PC-3 (cell line): ENCODE measurements at regions not wholly inside any gene's neighbourhood (a gene's known extent, or its start where the extent isn't known, plus 50 kb on each side); places are given as distances from the start of the nearest gene placed in this dataset.

Experiments
- ATAC-seq: fragments of 200-7000 bp; cut with Tn5 transposase; 2 replicates; pipeline ENCODE4 v1.9.1; 2020; ENCODE audit warnings: mild to moderate bottlenecking, moderate library complexity
- BruUV-seq: library from RNA; stranded (reverse); fragments of 400-500 nt; replicated peaks from 2 replicates; lab custom pipeline; 2021; lab: Mats Ljungman, UMichigan
- CTCF ChIA-PET: fragments of 300-600 bp; sonication (Branson Sonifier 250); formaldehyde crosslinking; loops from one replicate; lab custom pipeline; 2022; ENCODE audit warnings: antibody characterized with exemption; lab: Charles Lee
- POLR2A ChIA-PET: fragments of 300-600 bp; sonication (Branson Sonifier 250); formaldehyde crosslinking; loops from one replicate; lab custom pipeline; 2022; ENCODE audit warnings: antibody characterized with exemption; ENCODE audit not compliant: unreplicated experiment; lab: Charles Lee
- DNase-seq: peaks from one replicate; pipeline ENCODE4 v3.0.0-alpha.2; 2015
- H2AFZ ChIP-seq: fragments of 300-600 bp; sonication (generic); 2 replicates; pipeline ENCODE4 v1.6.0; 2016; ENCODE audit warnings: antibody characterized with exemption, low read length
- H3F3A ChIP-seq: fragments of 300-600 bp; sonication (generic); one replicate; pipeline ENCODE4 v1.6.0; 2017; ENCODE audit warnings: antibody characterized with exemption, low read length, control low read depth, mild to moderate bottlenecking; ENCODE audit not compliant: unreplicated experiment
- H3K27ac ChIP-seq: fragments of 300-600 bp; sonication (generic); 2 replicates; pipeline ENCODE4 v1.5.1; 2016; ENCODE audit warnings: mild to moderate bottlenecking, low read length
- H3K27me3 ChIP-seq: fragments of 300-600 bp; sonication (generic); 2 replicates; pipeline ENCODE4 v1.6.1; 2016; ENCODE audit warnings: low read length, mixed read lengths
- H3K36me3 ChIP-seq: fragments of 300-600 bp; sonication (generic); 2 replicates; pipeline ENCODE4 v1.6.1; 2016; ENCODE audit warnings: low read depth, mixed run types, low read length, mixed read lengths
- H3K4me1 ChIP-seq: fragments of 300-600 bp; sonication (generic); 2 replicates; pipeline ENCODE4 v1.5.1; 2016; ENCODE audit warnings: low read length; ENCODE audit not compliant: insufficient read depth
- H3K4me2 ChIP-seq: fragments of 300-600 bp; sonication (generic); 2 replicates; pipeline ENCODE4 v1.6.0; 2016; ENCODE audit warnings: low read length
- H3K4me3 ChIP-seq: fragments of 300-600 bp; sonication (generic); 2 replicates; pipeline ENCODE4 v1.5.1; 2016; ENCODE audit warnings: mild to moderate bottlenecking, low read length, mixed read lengths
- H3K79me2 ChIP-seq: fragments of 300-600 bp; sonication (generic); 2 replicates; pipeline ENCODE4 v1.6.1; 2017; ENCODE audit warnings: low read length, mixed read lengths
- H3K9ac ChIP-seq: fragments of 300-600 bp; sonication (generic); 2 replicates; pipeline ENCODE4 v1.6.0; 2016; ENCODE audit warnings: mild to moderate bottlenecking, low read length
- H3K9me2 ChIP-seq: fragments of 300-600 bp; sonication (generic); replicated peaks from 2 replicates; pipeline ENCODE4 v1.6.1; 2016; ENCODE audit warnings: mixed run types, low read length, mixed read lengths
- H3K9me3 ChIP-seq: fragments of 300-600 bp; sonication (generic); 2 replicates; pipeline ENCODE4 v1.6.1; 2016; ENCODE audit warnings: low read length, mixed read lengths
- H4K20me1 ChIP-seq: fragments of 300-600 bp; sonication (generic); 2 replicates; pipeline ENCODE4 v1.6.1; 2016; ENCODE audit warnings: low read length, mixed read lengths
- EZH2 ChIP-seq: fragments of 300-600 bp; sonication (generic); IDR thresholded peaks from one replicate; pipeline ENCODE4 v1.6.1; 2017; ENCODE audit warnings: antibody characterized with exemption, mild to moderate bottlenecking, low read length; ENCODE audit not compliant: unreplicated experiment
- EZH2phosphoT487 ChIP-seq: fragments of 300-600 bp; sonication (generic); IDR thresholded peaks from 2 replicates; pipeline ENCODE4 v1.6.1; 2018; ENCODE audit warnings: mild to moderate bottlenecking, antibody characterized with exemption, low read length, borderline replicate concordance
- intact Hi-C: fragments of 100-400 bp; cut with micrococcal nuclease; formaldehyde crosslinking; loops from 2 replicates; pipeline ENCODE4 v1.9.0; 2023
- TF ChIP-seq, protein P1 (sequence below): fragments of 300-600 bp; sonication (generic); conservative IDR thresholded peaks from 2 replicates; pipeline ENCODE4 v1.5.1; 2017; ENCODE audit warnings: antibody characterized with exemption, low read depth, mild to moderate bottlenecking, low read length

GRCh38 chr20:59481477-59482018 lies 122.8 kb upstream of the PHACTR3 start:
- Histone ChIP-seq H3K36me3 (no peaks in the 10 kb centered on the region), H3K27ac (no peak overlapping the region), H3K4me2 (no peak overlapping the region), H3K4me1 (no peaks in the 10 kb centered on the region), H3K9me2 (no peaks in the 10 kb centered on the region), H3F3A (no peaks in the 10 kb centered on the region), H3K9me3 (no peaks in the 10 kb centered on the region), H3K4me3 (no peak overlapping the region), H2AFZ (no peak overlapping the region), H4K20me1 (no peaks in the 10 kb centered on the region), H3K79me2 (no peaks in the 10 kb centered on the region), H3K27me3 (peaks cover 78% of the 10 kb centered on the region), H3K9ac (no peak overlapping the region)
- no peak for ATAC-seq
- TF ChIP-seq, protein P1, sequence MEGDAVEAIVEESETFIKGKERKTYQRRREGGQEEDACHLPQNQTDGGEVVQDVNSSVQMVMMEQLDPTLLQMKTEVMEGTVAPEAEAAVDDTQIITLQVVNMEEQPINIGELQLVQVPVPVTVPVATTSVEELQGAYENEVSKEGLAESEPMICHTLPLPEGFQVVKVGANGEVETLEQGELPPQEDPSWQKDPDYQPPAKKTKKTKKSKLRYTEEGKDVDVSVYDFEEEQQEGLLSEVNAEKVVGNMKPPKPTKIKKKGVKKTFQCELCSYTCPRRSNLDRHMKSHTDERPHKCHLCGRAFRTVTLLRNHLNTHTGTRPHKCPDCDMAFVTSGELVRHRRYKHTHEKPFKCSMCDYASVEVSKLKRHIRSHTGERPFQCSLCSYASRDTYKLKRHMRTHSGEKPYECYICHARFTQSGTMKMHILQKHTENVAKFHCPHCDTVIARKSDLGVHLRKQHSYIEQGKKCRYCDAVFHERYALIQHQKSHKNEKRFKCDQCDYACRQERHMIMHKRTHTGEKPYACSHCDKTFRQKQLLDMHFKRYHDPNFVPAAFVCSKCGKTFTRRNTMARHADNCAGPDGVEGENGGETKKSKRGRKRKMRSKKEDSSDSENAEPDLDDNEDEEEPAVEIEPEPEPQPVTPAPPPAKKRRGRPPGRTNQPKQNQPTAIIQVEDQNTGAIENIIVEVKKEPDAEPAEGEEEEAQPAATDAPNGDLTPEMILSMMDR = no peak
- TF ChIP-seq EZH2 = no peak
- no peak for TF ChIP-seq EZH2phosphoT487
- no peak for DNase-seq
- CTCF ChIA-PET = no interaction called here
- BruUV-seq = no TSS peak
- POLR2A ChIA-PET = no interaction called here
- intact Hi-C loops = no loop called here

DNA sequence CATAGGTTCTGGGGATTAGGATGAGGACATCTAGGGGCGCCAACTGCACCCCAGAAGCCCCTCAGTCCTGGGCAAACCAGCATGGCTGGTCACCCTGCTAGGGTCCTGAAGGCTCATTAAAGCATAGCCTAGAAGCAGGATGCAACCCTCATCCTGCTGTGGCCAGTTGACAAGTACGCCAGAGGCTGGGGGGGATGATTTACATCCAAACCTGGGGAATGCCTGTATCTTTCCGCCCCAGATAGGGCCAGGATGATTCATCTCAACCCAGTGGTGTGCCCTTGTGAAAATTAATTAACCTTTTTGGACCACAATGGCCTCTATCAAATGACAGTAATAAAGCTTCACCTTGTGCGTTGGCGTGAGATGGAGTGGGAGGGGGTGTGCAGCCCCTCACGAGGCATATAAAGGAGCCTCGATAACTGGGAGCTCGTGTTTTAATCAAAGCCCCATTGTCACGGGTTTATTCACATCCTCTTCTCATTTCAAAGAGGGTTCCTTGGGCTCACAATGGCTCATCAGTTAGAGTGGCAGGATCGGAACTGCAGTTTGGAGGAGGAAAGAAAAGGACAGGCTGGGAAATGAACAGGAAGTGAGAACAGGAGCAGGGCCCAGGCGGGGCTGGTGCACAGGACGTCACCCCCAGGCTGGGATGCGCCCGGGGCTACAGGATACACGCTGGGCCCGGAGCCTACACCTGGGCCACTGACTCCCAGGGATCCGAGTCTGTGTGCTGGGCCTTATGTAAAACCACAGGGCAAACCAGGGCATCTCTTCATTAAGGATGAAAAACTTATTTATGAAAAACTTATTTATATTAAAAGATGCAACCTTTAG lies 121.8 kb upstream of the PHACTR3 start:
- ATAC-seq (no peak), DNase-seq (no peak)
- H3K9me3 ChIP-seq = no peaks in the 10 kb centered on the region
- H3K9me2 ChIP-seq = no peaks in the 10 kb centered on the region
- peaks cover 74% of the 10 kb centered on the region for H3K27me3 ChIP-seq
- no TSS peak for BruUV-seq
- H3K4me3 ChIP-seq = no peak overlapping the region
- no peaks in the 10 kb centered on the region for H3K36me3 ChIP-seq
- no peaks in the 10 kb centered on the region for H4K20me1 ChIP-seq
- H3K27ac ChIP-seq = no peak overlapping the region
- ChIA-PET CTCF (no interaction called here), POLR2A (no interaction called here)
- intact Hi-C loops = no loop called here
- H3K4me2 ChIP-seq = no peak overlapping the region
- no peak overlapping the region for H3K9ac ChIP-seq
- no peaks in the 10 kb centered on the region for H3K79me2 ChIP-seq
- no peak overlapping the region for H2AFZ ChIP-seq
- no peaks in the 10 kb centered on the region for H3K4me1 ChIP-seq
- no peaks in the 10 kb centered on the region for H3F3A ChIP-seq
- TF ChIP-seq EZH2 = no peak
- no peak for TF ChIP-seq EZH2phosphoT487
- TF ChIP-seq, protein P1 = no peak

DNA sequence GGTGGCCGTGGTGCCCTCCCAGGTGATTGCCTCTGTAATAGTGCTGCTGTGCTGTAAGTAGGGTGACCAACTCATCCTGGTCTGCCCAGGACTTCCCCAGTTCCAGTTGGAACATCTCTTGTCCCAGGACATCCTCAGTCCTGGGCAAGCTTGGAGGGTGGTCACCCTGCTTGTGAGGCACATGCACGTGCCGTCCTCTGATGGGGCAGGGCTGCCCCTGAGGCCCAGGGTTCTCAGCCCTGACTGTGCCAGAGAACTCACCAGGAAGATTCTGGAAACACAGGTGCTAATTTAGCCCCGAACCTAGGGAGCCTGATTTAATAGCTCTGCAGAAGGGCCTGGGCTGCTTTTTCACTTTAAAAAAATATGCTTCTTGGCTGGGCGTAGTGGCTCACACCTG lies 120.9 kb upstream of the PHACTR3 start:
- BruUV-seq = no TSS peak
- H3K79me2 ChIP-seq = no peaks in the 10 kb centered on the region
- no peak overlapping the region for H3K4me2 ChIP-seq
- DNase-seq = no peak
- POLR2A ChIA-PET = no interaction called here
- H3K36me3 ChIP-seq = no peaks in the 10 kb centered on the region
- no peaks in the 10 kb centered on the region for H3K9me2 ChIP-seq
- no peaks in the 10 kb centered on the region for H3F3A ChIP-seq
- H3K27me3 ChIP-seq = peaks cover 71% of the 10 kb centered on the region
- H3K4me3 ChIP-seq = no peak overlapping the region
- H3K9ac ChIP-seq = no peak overlapping the region
- no peaks in the 10 kb centered on the region for H3K4me1 ChIP-seq
- TF ChIP-seq EZH2 (no peak), EZH2phosphoT487 (no peak)
- TF ChIP-seq, protein P1 = no peak
- CTCF ChIA-PET = no interaction called here
- no peaks in the 10 kb centered on the region for H3K9me3 ChIP-seq
- no peaks in the 10 kb centered on the region for H4K20me1 ChIP-seq
- intact Hi-C loops = no loop called here
- H2AFZ ChIP-seq = no peak overlapping the region
- ATAC-seq = no peak
- H3K27ac ChIP-seq = no peak overlapping the region
